ENCODE measurements at regions not wholly inside any gene's neighbourhood (a gene's known extent, or its start where the extent isn't known, plus 50 kb on each side); places are given as distances from the start of the nearest gene placed in this dataset.

DNA sequence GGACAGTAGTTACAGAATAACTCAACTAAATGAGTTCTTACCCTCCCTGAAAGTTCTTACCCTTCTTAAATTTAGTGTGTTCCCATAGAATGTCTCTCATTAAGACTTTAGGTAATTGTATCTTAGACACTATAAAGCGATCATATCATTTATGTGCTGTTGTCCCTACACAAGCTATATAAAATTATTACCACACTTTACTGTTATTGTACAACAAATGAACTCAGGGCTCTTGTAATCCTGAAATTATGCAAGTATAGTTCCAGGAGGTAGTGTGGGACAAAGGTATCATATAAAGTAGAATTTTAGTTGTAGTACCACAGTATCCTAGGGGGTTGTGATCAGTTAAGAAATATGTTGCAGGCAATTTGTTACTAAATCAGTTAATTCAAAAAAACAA, 167.4 kb upstream of the CARMIL1 start:
- DNase-seq (ENCODE audit: low read depth), result no peak
- TF ChIP-seq, protein P1, sequence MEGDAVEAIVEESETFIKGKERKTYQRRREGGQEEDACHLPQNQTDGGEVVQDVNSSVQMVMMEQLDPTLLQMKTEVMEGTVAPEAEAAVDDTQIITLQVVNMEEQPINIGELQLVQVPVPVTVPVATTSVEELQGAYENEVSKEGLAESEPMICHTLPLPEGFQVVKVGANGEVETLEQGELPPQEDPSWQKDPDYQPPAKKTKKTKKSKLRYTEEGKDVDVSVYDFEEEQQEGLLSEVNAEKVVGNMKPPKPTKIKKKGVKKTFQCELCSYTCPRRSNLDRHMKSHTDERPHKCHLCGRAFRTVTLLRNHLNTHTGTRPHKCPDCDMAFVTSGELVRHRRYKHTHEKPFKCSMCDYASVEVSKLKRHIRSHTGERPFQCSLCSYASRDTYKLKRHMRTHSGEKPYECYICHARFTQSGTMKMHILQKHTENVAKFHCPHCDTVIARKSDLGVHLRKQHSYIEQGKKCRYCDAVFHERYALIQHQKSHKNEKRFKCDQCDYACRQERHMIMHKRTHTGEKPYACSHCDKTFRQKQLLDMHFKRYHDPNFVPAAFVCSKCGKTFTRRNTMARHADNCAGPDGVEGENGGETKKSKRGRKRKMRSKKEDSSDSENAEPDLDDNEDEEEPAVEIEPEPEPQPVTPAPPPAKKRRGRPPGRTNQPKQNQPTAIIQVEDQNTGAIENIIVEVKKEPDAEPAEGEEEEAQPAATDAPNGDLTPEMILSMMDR (conservative IDR thresholded peaks at IDR 0.05; ENCODE audit: low read depth, low read length), result no peak
- no peak overlapping the region for H3K4me3 ChIP-seq (ENCODE audit: low read depth, low read length)

DNA sequence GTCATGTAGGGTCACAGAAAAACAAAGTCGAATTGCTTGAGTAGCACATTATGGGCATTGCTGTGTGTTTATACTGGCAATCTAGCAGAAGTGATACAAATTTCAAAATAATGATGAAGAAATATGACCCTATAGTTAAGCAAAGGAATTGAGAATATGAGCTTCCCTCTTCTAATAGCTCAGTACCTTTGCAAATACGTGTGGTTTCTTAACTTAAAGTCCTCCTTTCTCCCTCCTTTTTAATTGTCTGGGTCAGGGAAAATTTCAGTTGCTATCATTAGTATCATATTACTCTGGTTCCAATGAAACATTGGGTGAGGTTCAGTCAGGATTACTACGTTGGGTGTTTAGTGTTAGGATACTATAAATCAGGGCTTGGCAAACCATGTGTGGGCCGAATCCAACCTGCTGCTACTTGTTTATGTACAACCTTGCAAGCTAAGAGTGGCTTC, 166.8 kb upstream of the CARMIL1 start:
- TF ChIP-seq, protein P1 (conservative IDR thresholded peaks at IDR 0.05; ENCODE audit: low read depth, low read length), result no peak
- DNase-seq (ENCODE audit: low read depth), result peak; percentile 18
- H3K4me3 ChIP-seq (ENCODE audit: low read depth, low read length), result no peak overlapping the region

DNA sequence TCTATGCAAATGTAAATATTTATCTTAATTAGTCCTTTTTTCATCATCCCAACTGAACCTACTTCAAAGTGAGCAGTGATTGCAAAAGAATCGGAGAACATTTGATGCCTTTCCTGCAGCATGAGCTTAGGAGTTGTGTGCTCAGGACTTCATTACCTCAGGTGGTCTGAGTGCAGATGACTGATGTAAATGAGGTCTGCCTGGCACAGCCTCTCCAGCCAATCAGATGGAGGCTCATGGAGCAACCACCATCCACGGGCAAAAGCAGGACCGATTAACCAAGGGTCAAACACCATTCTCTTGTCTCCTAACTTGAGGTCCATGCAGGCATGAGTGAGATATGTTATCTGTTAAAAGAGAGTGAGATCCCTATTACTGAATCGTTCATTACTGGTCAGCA, 165.7 kb upstream of the CARMIL1 start:
- TF ChIP-seq, protein P1 (conservative IDR thresholded peaks at IDR 0.05; ENCODE audit: low read depth, low read length), result no peak
- DNase-seq (ENCODE audit: low read depth), result no peak
- no peak overlapping the region for H3K4me3 ChIP-seq (ENCODE audit: low read depth, low read length)

GRCh38 chr6:25118038-25118437, 161.1 kb upstream of the CARMIL1 start:
- no peak overlapping the region for H3K4me3 ChIP-seq (ENCODE audit: low read depth, low read length)
- DNase-seq (ENCODE audit: low read depth), result no peak
- TF ChIP-seq, protein P1 (conservative IDR thresholded peaks at IDR 0.05; ENCODE audit: low read depth, low read length), result no peak

- DNase-seq (ENCODE audit: low read depth), result no peak
- TF ChIP-seq, protein P1 (conservative IDR thresholded peaks at IDR 0.05; ENCODE audit: low read depth, low read length), result no peak
- no peak overlapping the region for H3K4me3 ChIP-seq (ENCODE audit: low read depth, low read length)
Observed at GRCh38 chr6:25121186-25121585, 158.0 kb upstream of the CARMIL1 start.

- H3K4me3 ChIP-seq (ENCODE audit: low read depth, low read length), result no peak overlapping the region
- DNase-seq (ENCODE audit: low read depth), result peak; percentile 38
- TF ChIP-seq, protein P1 (conservative IDR thresholded peaks at IDR 0.05; ENCODE audit: low read depth, low read length), result no peak
Observed at GRCh38 chr6:25122001-25122400, 157.2 kb upstream of the CARMIL1 start.

GRCh38 chr6:25122622-25123237, 156.4 kb upstream of the CARMIL1 start:
- DNase-seq (ENCODE audit: low read depth), result no peak
- TF ChIP-seq, protein P1 (conservative IDR thresholded peaks at IDR 0.05; ENCODE audit: low read depth, low read length), result no peak
- no peak overlapping the region for H3K4me3 ChIP-seq (ENCODE audit: low read depth, low read length)

All from choroid plexus epithelial cell (primary cell).